VCaP (cell line): ENCODE measurements at regions not wholly inside any gene's neighbourhood (a gene's known extent, or its start where the extent isn't known, plus 50 kb on each side); places are given as distances from the start of the nearest gene placed in this dataset.

ENCODE experiments used
- H3K27ac ChIP-seq: fragments of 450-650 bp; 2 replicates; pipeline ENCODE4 v1.5.1; 2017
- TF ChIP-seq, protein P1 (sequence below): fragments of 450-650 bp; conservative IDR thresholded peaks from 2 replicates; pipeline ENCODE4 v1.5.1; 2017; ENCODE audit warnings: mild to moderate bottlenecking, moderate library complexity

DNA sequence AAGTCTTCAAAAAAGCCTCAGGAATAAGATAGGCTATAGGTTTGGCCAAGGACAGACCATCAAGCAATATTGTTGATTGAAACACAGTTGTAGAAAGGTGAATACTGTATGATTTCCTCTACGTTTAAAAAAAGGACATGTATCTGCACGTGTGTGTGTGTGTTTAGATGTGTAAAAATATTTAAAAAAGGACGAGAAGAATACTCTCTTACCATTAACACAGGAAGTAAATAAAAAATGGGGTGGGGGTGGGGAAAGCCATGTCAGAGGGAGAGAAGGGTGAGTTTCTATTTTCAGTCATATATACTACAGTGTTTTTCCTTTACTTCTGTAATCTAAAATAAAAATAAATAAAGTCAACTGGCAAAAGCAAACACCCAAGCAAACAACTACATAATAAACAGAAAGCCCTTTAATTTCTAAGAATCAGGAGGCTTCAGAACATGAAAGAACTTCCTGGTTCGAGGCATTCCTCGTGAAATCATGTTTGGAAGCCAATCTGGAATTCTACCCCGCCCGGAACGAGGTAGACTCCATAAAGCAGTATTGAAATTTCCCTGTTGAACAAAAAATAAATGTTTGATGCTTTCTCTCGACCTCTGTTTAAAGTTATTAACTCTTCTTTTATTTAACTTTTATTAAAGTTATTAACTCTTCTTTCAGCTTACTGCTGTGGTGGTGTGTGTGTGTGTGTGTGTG is 158.1 kb upstream of the ZNF217 start:
- TF ChIP-seq, protein P1, sequence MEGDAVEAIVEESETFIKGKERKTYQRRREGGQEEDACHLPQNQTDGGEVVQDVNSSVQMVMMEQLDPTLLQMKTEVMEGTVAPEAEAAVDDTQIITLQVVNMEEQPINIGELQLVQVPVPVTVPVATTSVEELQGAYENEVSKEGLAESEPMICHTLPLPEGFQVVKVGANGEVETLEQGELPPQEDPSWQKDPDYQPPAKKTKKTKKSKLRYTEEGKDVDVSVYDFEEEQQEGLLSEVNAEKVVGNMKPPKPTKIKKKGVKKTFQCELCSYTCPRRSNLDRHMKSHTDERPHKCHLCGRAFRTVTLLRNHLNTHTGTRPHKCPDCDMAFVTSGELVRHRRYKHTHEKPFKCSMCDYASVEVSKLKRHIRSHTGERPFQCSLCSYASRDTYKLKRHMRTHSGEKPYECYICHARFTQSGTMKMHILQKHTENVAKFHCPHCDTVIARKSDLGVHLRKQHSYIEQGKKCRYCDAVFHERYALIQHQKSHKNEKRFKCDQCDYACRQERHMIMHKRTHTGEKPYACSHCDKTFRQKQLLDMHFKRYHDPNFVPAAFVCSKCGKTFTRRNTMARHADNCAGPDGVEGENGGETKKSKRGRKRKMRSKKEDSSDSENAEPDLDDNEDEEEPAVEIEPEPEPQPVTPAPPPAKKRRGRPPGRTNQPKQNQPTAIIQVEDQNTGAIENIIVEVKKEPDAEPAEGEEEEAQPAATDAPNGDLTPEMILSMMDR: no peak
- peak overlapping the region; percentile 88 for H3K27ac ChIP-seq

DNA sequence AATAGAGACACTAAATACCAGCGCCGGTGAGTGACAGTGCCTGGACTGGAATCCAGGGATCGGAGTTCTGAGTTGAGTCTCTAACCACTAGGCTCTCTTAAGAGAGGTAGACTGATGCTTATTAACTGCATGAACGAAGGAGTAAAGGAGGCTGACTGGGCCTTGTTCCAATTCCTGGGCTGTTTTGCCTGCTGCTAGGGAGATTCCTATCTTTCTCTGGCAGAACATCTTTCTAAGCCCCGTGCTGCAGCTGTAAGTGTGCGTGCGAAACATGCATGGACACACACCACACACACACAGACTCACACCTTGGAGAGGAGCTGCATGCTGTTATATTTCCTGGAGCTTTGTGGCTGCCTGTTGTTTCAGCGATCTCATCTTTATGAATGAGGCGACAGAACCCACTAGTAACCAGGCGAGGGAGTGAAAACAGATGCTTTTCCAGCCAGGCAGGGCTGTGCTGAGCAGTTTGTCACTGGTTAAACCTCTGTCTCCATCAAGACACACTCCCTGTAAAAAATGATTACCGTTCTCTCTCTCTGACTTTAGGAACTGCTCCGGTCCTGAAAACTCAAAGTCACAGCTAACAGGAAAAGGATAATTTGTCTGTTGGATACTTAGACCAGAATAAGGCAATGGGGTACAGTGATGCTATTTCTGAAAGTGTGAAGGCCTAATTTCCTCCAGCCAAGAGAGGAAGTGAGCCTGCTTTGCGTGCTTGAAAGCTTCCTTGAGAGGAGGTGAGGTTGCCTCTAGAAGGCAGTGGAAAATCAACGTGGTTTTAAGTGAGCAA is 157.4 kb upstream of the ZNF217 start:
- H3K27ac ChIP-seq: peak overlapping the region; percentile 88
- TF ChIP-seq, protein P1: no peak

DNA sequence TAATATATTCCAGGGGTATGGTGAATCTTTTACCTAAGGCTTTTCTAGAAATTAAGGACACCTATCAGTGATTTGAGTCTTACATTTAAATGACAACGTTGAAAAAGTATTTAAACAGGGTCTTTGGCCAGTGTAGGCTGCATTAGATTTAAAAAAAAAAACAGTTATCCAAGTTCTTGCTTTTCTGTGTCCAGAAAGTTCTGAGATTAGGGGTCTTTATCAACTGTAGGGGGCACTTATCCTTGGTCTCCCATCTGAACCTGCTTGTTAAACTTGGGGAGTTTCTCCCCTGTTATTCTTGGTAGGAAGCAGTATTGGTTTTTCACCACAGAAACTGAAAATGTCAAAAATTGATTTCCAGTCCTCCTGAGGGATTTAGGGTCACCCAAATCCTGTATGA is 155.9 kb upstream of the ZNF217 start:
- H3K27ac ChIP-seq: peak overlapping the region; percentile 88; the same call in 1 of the 2 replicates
- TF ChIP-seq, protein P1: no peak

DNA sequence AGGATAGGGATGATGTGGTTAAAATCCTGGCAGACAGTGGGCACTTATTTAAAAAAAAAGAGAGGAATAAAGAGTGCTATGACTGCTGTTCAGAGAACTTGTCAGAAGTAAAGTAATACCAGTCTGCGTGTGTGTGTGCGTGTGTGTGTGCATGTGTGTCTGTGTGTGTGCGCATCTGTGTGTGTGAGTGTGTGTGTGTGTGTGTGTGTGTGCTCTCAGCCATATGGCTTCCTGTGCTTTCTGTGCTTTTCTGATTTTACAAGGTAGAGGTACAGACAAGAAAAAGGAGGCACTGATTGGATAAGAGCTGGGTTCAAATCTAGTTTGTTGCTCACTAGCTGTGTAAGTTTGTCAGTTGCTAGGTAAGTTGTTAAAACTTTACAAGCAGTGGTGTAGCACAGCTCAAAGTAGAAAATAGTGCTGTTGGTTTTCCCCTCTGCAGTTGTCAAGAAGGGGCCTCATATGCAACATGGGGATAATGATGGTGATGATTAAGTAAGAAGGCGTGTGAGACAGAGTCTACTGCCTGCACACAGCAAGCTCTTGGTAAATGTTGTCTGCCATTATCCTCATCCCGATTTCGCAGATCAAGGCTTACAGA is 155.3 kb upstream of the ZNF217 start:
- TF ChIP-seq, protein P1: no peak

DNA sequence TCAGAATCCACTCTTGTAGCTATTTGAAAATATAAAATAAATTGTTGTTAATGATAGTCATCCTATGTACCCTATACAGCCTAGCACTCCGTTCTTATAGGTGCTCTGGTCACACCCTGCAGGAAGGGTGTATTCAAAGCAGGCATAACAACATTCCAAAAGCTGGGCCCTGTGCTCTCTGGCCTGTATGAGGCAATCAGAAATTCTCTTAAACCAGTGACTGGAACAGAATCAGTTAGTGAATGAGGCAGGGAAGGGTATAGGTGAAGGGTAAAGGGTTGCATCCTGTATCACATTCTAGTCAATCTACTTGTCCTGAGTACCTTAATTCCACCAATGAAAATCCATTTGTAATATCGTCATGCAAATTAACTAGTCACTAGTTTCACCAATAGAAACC is 154.5 kb upstream of the ZNF217 start:
- TF ChIP-seq, protein P1: no peak
- H3K27ac ChIP-seq: peak overlapping the region; percentile 88; the same call in 1 of the 2 replicates

More for the DNA sequence above, 155.3 kb upstream of the ZNF217 start:
- peak overlapping the region; percentile 88; the same call in 1 of the 2 replicates for H3K27ac ChIP-seq

DNA sequence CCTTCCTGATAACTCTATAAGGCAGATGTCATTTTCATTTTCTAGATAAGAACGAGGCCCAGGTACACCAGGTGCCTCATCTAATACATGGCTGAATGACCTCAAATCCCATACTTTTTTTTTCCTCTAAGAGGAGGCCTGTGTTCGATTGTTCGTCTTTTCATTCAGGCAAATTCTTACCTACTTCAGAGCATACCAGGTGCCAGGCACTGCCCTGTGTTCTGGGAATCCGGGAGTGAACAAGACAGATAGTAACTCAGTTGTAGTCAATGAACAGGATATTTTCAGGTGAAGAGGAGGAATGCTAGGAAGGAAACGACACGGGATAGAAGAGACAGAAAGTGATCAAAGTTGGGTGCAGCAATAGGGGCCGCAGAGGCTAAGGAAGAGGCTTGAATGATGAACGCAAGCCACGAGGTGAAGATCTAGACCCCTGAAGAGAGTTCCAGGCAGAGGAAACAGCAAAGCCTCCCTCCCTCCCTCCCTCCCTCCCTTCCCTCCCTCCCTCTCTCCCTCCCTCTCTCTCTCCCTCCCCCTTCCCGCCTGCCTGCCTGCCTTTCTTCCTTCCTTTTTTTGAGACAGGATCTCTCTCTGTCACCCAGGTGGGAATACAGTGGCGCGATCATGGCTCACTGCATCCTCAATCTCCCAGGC is 150.1 kb upstream of the ZNF217 start:
- TF ChIP-seq, protein P1: no peak
- H3K27ac ChIP-seq: no peak overlapping the region

DNA sequence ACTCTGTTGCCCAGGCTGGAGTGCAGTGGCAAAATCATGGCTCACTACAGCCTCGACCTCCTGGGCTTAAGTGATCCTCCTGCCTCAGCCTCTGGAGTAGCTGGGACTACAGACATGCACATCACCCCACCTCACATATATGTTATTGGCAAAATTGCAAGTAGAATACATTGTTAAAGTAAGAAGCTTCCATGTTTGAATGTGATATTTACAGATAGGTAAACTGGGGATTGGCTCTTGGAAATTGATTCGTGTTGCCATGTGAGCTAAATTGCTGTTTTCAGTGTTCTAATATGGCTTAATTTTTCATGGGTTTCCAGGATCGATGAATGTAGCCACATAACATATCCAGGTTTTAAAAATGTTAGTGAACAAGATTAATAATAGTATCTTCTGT is 149.0 kb upstream of the ZNF217 start:
- peak overlapping the region; percentile 2; the same call in 1 of the 2 replicates for H3K27ac ChIP-seq
- TF ChIP-seq, protein P1: no peak
